ENCODE measurements at regions not wholly inside any gene's neighbourhood (a gene's known extent, or its start where the extent isn't known, plus 50 kb on each side); places are given as distances from the start of the nearest gene placed in this dataset.
"Not testable (repeated sequence)": the region's sequence is repeated elsewhere in the genome, so short reads cannot be mapped to it uniquely, and the experiment has no call there.

- H3K4me3 ChIP-seq (ENCODE audit: low read depth, low read length); DNase-seq (ENCODE audit: low read depth, low spot score); in situ Hi-C loops (cut with HindIII; ENCODE audit: low sequenced_read_pairs): not testable (repeated sequence)
Observed at GRCh38 chr1:83239568-83239967, 759.4 kb downstream of the TTLL7 start.

- DNase-seq (ENCODE audit: low read depth, low spot score); in situ Hi-C loops (cut with HindIII; ENCODE audit: low sequenced_read_pairs); H3K4me3 ChIP-seq (ENCODE audit: low read depth, low read length): not testable (repeated sequence)
Observed at GRCh38 chr1:83238654-83239053, 760.3 kb downstream of the TTLL7 start.

GRCh38 chr1:83219788-83220187, 779.1 kb downstream of the TTLL7 start:
- in situ Hi-C loops (cut with HindIII; ENCODE audit: low sequenced_read_pairs); DNase-seq (ENCODE audit: low read depth, low spot score); H3K4me3 ChIP-seq (ENCODE audit: low read depth, low read length): not testable (repeated sequence)

GRCh38 chr1:83218036-83218716, 780.8 kb downstream of the TTLL7 start:
- DNase-seq (ENCODE audit: low read depth, low spot score); H3K4me3 ChIP-seq (ENCODE audit: low read depth, low read length); in situ Hi-C loops (cut with HindIII; ENCODE audit: low sequenced_read_pairs): not testable (repeated sequence)

- DNase-seq (ENCODE audit: low read depth, low spot score); in situ Hi-C loops (cut with HindIII; ENCODE audit: low sequenced_read_pairs); H3K4me3 ChIP-seq (ENCODE audit: low read depth, low read length): not testable (repeated sequence)
Observed at GRCh38 chr1:83214317-83214716, 784.6 kb downstream of the TTLL7 start.

- DNase-seq (ENCODE audit: low read depth, low spot score); H3K4me3 ChIP-seq (ENCODE audit: low read depth, low read length); in situ Hi-C loops (cut with HindIII; ENCODE audit: low sequenced_read_pairs): not testable (repeated sequence)
Observed at GRCh38 chr1:83213648-83214047, 785.3 kb downstream of the TTLL7 start.

GRCh38 chr1:83212033-83212432, 786.9 kb downstream of the TTLL7 start:
- in situ Hi-C loops (cut with HindIII; ENCODE audit: low sequenced_read_pairs); DNase-seq (ENCODE audit: low read depth, low spot score); H3K4me3 ChIP-seq (ENCODE audit: low read depth, low read length): not testable (repeated sequence)

- in situ Hi-C loops (cut with HindIII; ENCODE audit: low sequenced_read_pairs); H3K4me3 ChIP-seq (ENCODE audit: low read depth, low read length); DNase-seq (ENCODE audit: low read depth, low spot score): not testable (repeated sequence)
Observed at GRCh38 chr1:83208540-83208939, 790.4 kb downstream of the TTLL7 start.

GRCh38 chr1:83194610-83195009, 804.3 kb downstream of the TTLL7 start:
- DNase-seq (ENCODE audit: low read depth, low spot score); in situ Hi-C loops (cut with HindIII; ENCODE audit: low sequenced_read_pairs); H3K4me3 ChIP-seq (ENCODE audit: low read depth, low read length): not testable (repeated sequence)

- in situ Hi-C loops (cut with HindIII; ENCODE audit: low sequenced_read_pairs); H3K4me3 ChIP-seq (ENCODE audit: low read depth, low read length); DNase-seq (ENCODE audit: low read depth, low spot score): not testable (repeated sequence)
Observed at GRCh38 chr1:83182033-83182728, 816.8 kb downstream of the TTLL7 start.

- in situ Hi-C loops (cut with HindIII; ENCODE audit: low sequenced_read_pairs); H3K4me3 ChIP-seq (ENCODE audit: low read depth, low read length); DNase-seq (ENCODE audit: low read depth, low spot score): not testable (repeated sequence)
Observed at GRCh38 chr1:83180621-83181020, 818.3 kb downstream of the TTLL7 start.

- in situ Hi-C loops (cut with HindIII; ENCODE audit: low sequenced_read_pairs); H3K4me3 ChIP-seq (ENCODE audit: low read depth, low read length); DNase-seq (ENCODE audit: low read depth, low spot score): not testable (repeated sequence)
Observed at GRCh38 chr1:83167634-83168033, 831.3 kb downstream of the TTLL7 start.

GRCh38 chr1:83163879-83164475, 835.0 kb downstream of the TTLL7 start:
- DNase-seq (ENCODE audit: low read depth, low spot score), result peak; percentile 25
- in situ Hi-C loops (cut with HindIII; ENCODE audit: low sequenced_read_pairs), result not testable (repeated sequence)

GRCh38 chr1:83158924-83159323, 840.0 kb downstream of the TTLL7 start:
- in situ Hi-C loops (cut with HindIII; ENCODE audit: low sequenced_read_pairs); H3K4me3 ChIP-seq (ENCODE audit: low read depth, low read length); DNase-seq (ENCODE audit: low read depth, low spot score): not testable (repeated sequence)

More at GRCh38 chr1:83163879-83164475, 835.0 kb downstream of the TTLL7 start:
- not testable (repeated sequence) for H3K4me3 ChIP-seq (ENCODE audit: low read depth, low read length)

- peak; percentile 48 for DNase-seq (ENCODE audit: low read depth, low spot score)
- in situ Hi-C loops (cut with HindIII; ENCODE audit: low sequenced_read_pairs); H3K4me3 ChIP-seq (ENCODE audit: low read depth, low read length): not testable (repeated sequence)
Observed at GRCh38 chr1:83154306-83154705, 844.6 kb downstream of the TTLL7 start.

GRCh38 chr1:83151167-83151898, 847.6 kb downstream of the TTLL7 start:
- in situ Hi-C loops (cut with HindIII; ENCODE audit: low sequenced_read_pairs); H3K4me3 ChIP-seq (ENCODE audit: low read depth, low read length): not testable (repeated sequence)
- DNase-seq (ENCODE audit: low read depth, low spot score), result peak; percentile 81

- H3K4me3 ChIP-seq (ENCODE audit: low read depth, low read length); in situ Hi-C loops (cut with HindIII; ENCODE audit: low sequenced_read_pairs): not testable (repeated sequence)
- DNase-seq (ENCODE audit: low read depth, low spot score), result peak; percentile 6
Observed at GRCh38 chr1:83150479-83150878, 848.5 kb downstream of the TTLL7 start.

Measured in astrocyte of the spinal cord (primary cell).